Cardiac fibroblast (primary cell): ENCODE measurements at regions not wholly inside any gene's neighbourhood (a gene's known extent, or its start where the extent isn't known, plus 50 kb on each side); places are given as distances from the start of the nearest gene placed in this dataset.

Experiments used
- DNase-seq, 2 donors: peaks; one replicate each; pipeline versions ENCODE4 v3.0.0 to v3.0.0-alpha.2; 2010; ENCODE audit warnings: low read depth in 2 of 2
- H3K4me3 ChIP-seq, 2 donors: replicated peaks in 1 of 2; 1 replicate in 1 of 2; 2 replicates in 1 of 2; pipeline ENCODE4 v1.5.1; 2011; ENCODE audit warnings: low read depth in 2 of 2, low read length in 2 of 2, mild to moderate bottlenecking in 2 of 2, moderate library complexity in 1 of 2
- CTCF ChIP-seq: IDR thresholded peaks from one replicate; pipeline ENCODE4 v1.5.1; 2011; ENCODE audit warnings: low read depth, mild to moderate bottlenecking, low read length, inconsistent platforms

GRCh38 chr5:124647352-124647751 lies 99.1 kb downstream of the ZNF608 start:
- DNase-seq, result no peak
- no peak for TF ChIP-seq CTCF
- no peak overlapping the region for H3K4me3 ChIP-seq

- DNase-seq, result no peak
- no peak for TF ChIP-seq CTCF
- no peak overlapping the region for H3K4me3 ChIP-seq
These were observed 101.0 kb downstream of the ZNF608 start for GRCh38 chr5:124645396-124645795.

- H3K4me3 ChIP-seq, result no peak overlapping the region
- no peak for TF ChIP-seq CTCF
- no peak for DNase-seq
These were observed 101.9 kb downstream of the ZNF608 start for GRCh38 chr5:124644582-124644981.

- peak in 1 of 2 donors; percentile 52 for DNase-seq
- H3K4me3 ChIP-seq, result no peak overlapping the region
- TF ChIP-seq CTCF, result no peak
These were observed 102.3 kb downstream of the ZNF608 start for GRCh38 chr5:124644138-124644537.

- H3K4me3 ChIP-seq, result no peak overlapping the region
- no peak for DNase-seq
- TF ChIP-seq CTCF, result no peak
These were observed 103.1 kb downstream of the ZNF608 start for GRCh38 chr5:124643336-124643735.

GRCh38 chr5:124642151-124642550 lies 104.3 kb downstream of the ZNF608 start:
- H3K4me3 ChIP-seq, result no peak overlapping the region
- DNase-seq, result no peak
- TF ChIP-seq CTCF, result no peak

- no peak overlapping the region for H3K4me3 ChIP-seq
- no peak for DNase-seq
- no peak for TF ChIP-seq CTCF
These were observed 105.2 kb downstream of the ZNF608 start for GRCh38 chr5:124641154-124641792.
